ENCODE measurements at regions not wholly inside any gene's neighbourhood (a gene's known extent, or its start where the extent isn't known, plus 50 kb on each side); places are given as distances from the start of the nearest gene placed in this dataset.

DNA sequence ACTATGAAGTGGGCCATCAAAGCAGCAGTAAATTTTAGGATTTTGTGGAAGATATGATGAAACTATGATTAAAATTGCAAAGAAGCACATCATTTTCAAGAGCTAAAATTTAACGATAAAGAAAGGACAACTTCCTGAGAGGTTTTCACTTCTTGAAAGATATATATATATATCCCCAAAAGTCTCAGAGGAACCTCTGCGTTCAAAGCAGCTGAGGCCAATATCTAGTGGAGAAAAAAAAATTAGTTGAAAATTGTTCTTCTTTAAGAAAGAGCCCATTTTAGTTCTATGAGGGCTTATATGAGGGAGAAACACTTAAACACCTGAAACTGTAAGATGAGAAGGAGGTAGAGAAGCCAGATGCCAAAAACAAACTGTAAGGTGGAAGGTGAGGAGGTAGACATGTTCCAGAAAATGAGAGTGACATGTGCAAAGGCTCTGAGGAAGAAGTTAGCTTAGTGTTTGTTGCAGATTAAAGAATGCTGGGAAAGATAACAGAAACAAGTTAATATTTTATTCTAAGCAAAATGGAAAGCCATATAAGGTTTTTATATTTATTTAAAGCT lies 72.9 kb upstream of the VRK2 start:
- H3K9ac ChIP-seq (ENCODE audit: low read length) = no peak overlapping the region
- H3K27me3 ChIP-seq (ENCODE audit: insufficient read depth, low read length) = no peaks in the 10 kb centered on the region
- H2BK120ac ChIP-seq (ENCODE audit: insufficient read depth, low read length, poor library complexity) = no peak overlapping the region
- no peak overlapping the region for H3K14ac ChIP-seq (ENCODE audit: low read length)
- no peak overlapping the region for H3K23ac ChIP-seq (ENCODE audit: low read length)
- no peak overlapping the region for H2BK5ac ChIP-seq (ENCODE audit: low read depth, low read length, poor library complexity)
- no peak overlapping the region for H3K4me3 ChIP-seq (ENCODE audit: low read depth, low read length)
- no peak for DNase-seq
- H3K4me1 ChIP-seq (ENCODE audit: control insufficient read depth in 1 of 2, insufficient read depth in 2 of 2, low read length in 2 of 2) = no peaks in the 10 kb centered on the region
- no peak overlapping the region for H3K27ac ChIP-seq (ENCODE audit: low read depth, low read length)
- no peaks in the 10 kb centered on the region for H3K79me2 ChIP-seq (ENCODE audit: control insufficient read depth, insufficient read depth, low read length, poor library complexity)
- H3K18ac ChIP-seq (ENCODE audit: low read length) = no peak overlapping the region
- H3K79me1 ChIP-seq (ENCODE audit: low read length) = no peaks in the 10 kb centered on the region
- no peak overlapping the region for H2AFZ ChIP-seq (ENCODE audit: insufficient read depth, low read length, poor library complexity)
- no CpG with 5 or more reads among the region's 2 CpGs for WGBS (ENCODE audit: extremely low coverage, insufficient coverage, insufficient read length)
- H3K36me3 ChIP-seq (ENCODE audit: control insufficient read depth in 1 of 2, insufficient read depth in 2 of 2, low read length in 2 of 2) = no peaks in the 10 kb centered on the region
- H4K12ac ChIP-seq (ENCODE audit: low read depth, low read length) = no peak overlapping the region
- H2BK12ac ChIP-seq (ENCODE audit: low read length) = no peak overlapping the region
- H3K4me2 ChIP-seq (ENCODE audit: low read length) = no peak overlapping the region
- no peak overlapping the region for H2AK5ac ChIP-seq (ENCODE audit: low read length)
- no peaks in the 10 kb centered on the region for H3K9me3 ChIP-seq (ENCODE audit: insufficient read depth, low read depth, low read length)
- no peak overlapping the region for H3K4ac ChIP-seq (ENCODE audit: low read depth, low read length)
- no peak overlapping the region for H4K8ac ChIP-seq (ENCODE audit: low read depth, low read length)
- H4K91ac ChIP-seq (ENCODE audit: low read depth, low read length) = no peak overlapping the region

DNA sequence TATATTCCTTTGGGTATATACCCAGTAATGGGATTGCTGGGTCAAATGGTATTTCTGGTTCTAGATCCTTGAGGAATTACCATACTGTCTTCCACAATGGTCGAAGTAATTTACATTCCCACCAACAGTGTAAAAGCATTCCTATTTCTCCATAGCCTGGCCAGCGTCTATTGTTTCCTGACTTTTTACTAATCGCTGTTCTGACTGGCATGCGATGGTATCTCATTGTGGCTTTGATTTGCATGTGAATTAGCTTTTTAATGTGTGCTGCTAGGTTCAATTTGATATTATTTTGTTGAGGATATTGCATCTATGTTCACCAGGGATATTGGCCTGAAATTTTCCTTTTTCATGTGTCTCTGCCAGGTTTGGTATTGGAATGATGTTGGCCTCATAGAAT lies 67.4 kb upstream of the VRK2 start:
- no peaks in the 10 kb centered on the region for H3K27me3 ChIP-seq (ENCODE audit: insufficient read depth, low read length)
- H2AK5ac ChIP-seq (ENCODE audit: low read length) = no peak overlapping the region
- H2BK5ac ChIP-seq (ENCODE audit: low read depth, low read length, poor library complexity) = no peak overlapping the region
- no peak overlapping the region for H3K9ac ChIP-seq (ENCODE audit: low read length)
- H4K12ac ChIP-seq (ENCODE audit: low read depth, low read length) = no peak overlapping the region
- H3K18ac ChIP-seq (ENCODE audit: low read length) = no peak overlapping the region
- no peak overlapping the region for H2AFZ ChIP-seq (ENCODE audit: insufficient read depth, low read length, poor library complexity)
- H3K4me1 ChIP-seq (ENCODE audit: control insufficient read depth in 1 of 2, insufficient read depth in 2 of 2, low read length in 2 of 2) = no peaks in the 10 kb centered on the region
- no peak overlapping the region for H3K4ac ChIP-seq (ENCODE audit: low read depth, low read length)
- no peaks in the 10 kb centered on the region for H3K79me1 ChIP-seq (ENCODE audit: low read length)
- H2BK120ac ChIP-seq (ENCODE audit: insufficient read depth, low read length, poor library complexity) = no peak overlapping the region
- no peaks in the 10 kb centered on the region for H3K36me3 ChIP-seq (ENCODE audit: control insufficient read depth in 1 of 2, insufficient read depth in 2 of 2, low read length in 2 of 2)
- no peak overlapping the region for H2BK12ac ChIP-seq (ENCODE audit: low read length)
- no peak overlapping the region for H3K4me3 ChIP-seq (ENCODE audit: low read depth, low read length)
- H3K9me3 ChIP-seq (ENCODE audit: insufficient read depth, low read depth, low read length) = no peaks in the 10 kb centered on the region
- no peak overlapping the region for H4K91ac ChIP-seq (ENCODE audit: low read depth, low read length)
- no peaks in the 10 kb centered on the region for H3K79me2 ChIP-seq (ENCODE audit: control insufficient read depth, insufficient read depth, low read length, poor library complexity)
- H3K14ac ChIP-seq (ENCODE audit: low read length) = no peak overlapping the region
- no peak overlapping the region for H3K23ac ChIP-seq (ENCODE audit: low read length)
- no peak overlapping the region for H3K4me2 ChIP-seq (ENCODE audit: low read length)
- H3K27ac ChIP-seq (ENCODE audit: low read depth, low read length) = no peak overlapping the region
- no peak overlapping the region for H4K8ac ChIP-seq (ENCODE audit: low read depth, low read length)
- no peak for DNase-seq
- WGBS (ENCODE audit: extremely low coverage, insufficient coverage, insufficient read length) = no CpG with 5 or more reads among the region's 4 CpGs

DNA sequence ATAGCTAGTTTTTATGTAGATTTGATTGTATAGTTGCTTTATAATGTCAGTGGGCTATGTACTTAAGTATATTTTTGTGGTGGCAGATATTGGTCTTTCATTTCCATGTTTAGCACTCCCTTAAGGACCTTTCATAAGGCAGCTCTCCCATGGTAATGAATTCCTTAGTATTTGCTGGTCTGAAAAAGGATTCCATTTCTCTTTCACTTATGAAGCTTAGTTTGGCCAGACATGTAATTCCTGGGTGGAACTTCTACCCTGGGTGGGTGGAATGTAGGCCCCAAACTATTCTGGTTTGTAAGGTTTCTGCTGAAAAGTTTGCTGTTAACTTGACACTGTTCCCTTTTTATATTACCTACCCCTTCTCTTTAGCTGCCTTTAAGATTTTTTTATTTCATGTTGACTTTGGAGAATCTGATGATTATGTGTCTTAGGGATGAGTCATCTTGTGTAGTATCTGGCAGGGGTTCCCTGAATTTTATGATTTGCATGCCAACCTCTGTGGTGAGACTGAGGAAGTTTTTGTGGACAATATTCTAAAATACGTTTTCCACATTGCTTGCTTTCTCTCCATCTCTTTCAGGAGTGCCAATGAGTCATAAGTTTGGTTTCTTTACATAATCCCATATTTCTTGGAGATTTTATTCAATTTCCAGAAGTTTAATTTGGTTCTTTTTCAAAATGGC lies 65.4 kb upstream of the VRK2 start:
- Histone ChIP-seq H3K79me2 (ENCODE audit: control insufficient read depth, insufficient read depth, low read length, poor library complexity) (no peaks in the 10 kb centered on the region), H3K9me3 (ENCODE audit: insufficient read depth, low read depth, low read length) (no peaks in the 10 kb centered on the region), H4K8ac (ENCODE audit: low read depth, low read length) (no peak overlapping the region), H3K36me3 (ENCODE audit: control insufficient read depth in 1 of 2, insufficient read depth in 2 of 2, low read length in 2 of 2) (no peaks in the 10 kb centered on the region), H3K27ac (ENCODE audit: low read depth, low read length) (no peak overlapping the region), H2BK12ac (ENCODE audit: low read length) (no peak overlapping the region), H3K9ac (ENCODE audit: low read length) (no peak overlapping the region), H2BK120ac (ENCODE audit: insufficient read depth, low read length, poor library complexity) (no peak overlapping the region), H3K4me3 (ENCODE audit: low read depth, low read length) (no peak overlapping the region), H2AFZ (ENCODE audit: insufficient read depth, low read length, poor library complexity) (no peak overlapping the region), H4K91ac (ENCODE audit: low read depth, low read length) (no peak overlapping the region), H3K79me1 (ENCODE audit: low read length) (no peaks in the 10 kb centered on the region), H3K4me2 (ENCODE audit: low read length) (no peak overlapping the region), H3K4ac (ENCODE audit: low read depth, low read length) (no peak overlapping the region), H4K12ac (ENCODE audit: low read depth, low read length) (no peak overlapping the region), H3K23ac (ENCODE audit: low read length) (no peak overlapping the region), H3K18ac (ENCODE audit: low read length) (no peak overlapping the region), H2AK5ac (ENCODE audit: low read length) (no peak overlapping the region), H3K27me3 (ENCODE audit: insufficient read depth, low read length) (no peaks in the 10 kb centered on the region), H3K14ac (ENCODE audit: low read length) (no peak overlapping the region), H2BK5ac (ENCODE audit: low read depth, low read length, poor library complexity) (no peak overlapping the region), H3K4me1 (ENCODE audit: control insufficient read depth in 1 of 2, insufficient read depth in 2 of 2, low read length in 2 of 2) (no peaks in the 10 kb centered on the region)
- no peak for DNase-seq
- no CpG with 5 or more reads among the region's 1 CpG for WGBS (ENCODE audit: extremely low coverage, insufficient coverage, insufficient read length)

GRCh38 chr2:57987835-57988573 lies 58.6 kb upstream of the VRK2 start:
- no peaks in the 10 kb centered on the region for H3K4me1 ChIP-seq (ENCODE audit: control insufficient read depth in 1 of 2, insufficient read depth in 2 of 2, low read length in 2 of 2)
- H3K4ac ChIP-seq (ENCODE audit: low read depth, low read length) = no peak overlapping the region
- H4K8ac ChIP-seq (ENCODE audit: low read depth, low read length) = no peak overlapping the region
- H3K14ac ChIP-seq (ENCODE audit: low read length) = no peak overlapping the region
- H3K4me3 ChIP-seq (ENCODE audit: low read depth, low read length) = no peak overlapping the region
- no peaks in the 10 kb centered on the region for H3K9me3 ChIP-seq (ENCODE audit: insufficient read depth, low read depth, low read length)
- H3K18ac ChIP-seq (ENCODE audit: low read length) = no peak overlapping the region
- H2BK12ac ChIP-seq (ENCODE audit: low read length) = no peak overlapping the region
- no peaks in the 10 kb centered on the region for H3K79me2 ChIP-seq (ENCODE audit: control insufficient read depth, insufficient read depth, low read length, poor library complexity)
- H4K91ac ChIP-seq (ENCODE audit: low read depth, low read length) = no peak overlapping the region
- no peak overlapping the region for H2BK5ac ChIP-seq (ENCODE audit: low read depth, low read length, poor library complexity)
- H3K9ac ChIP-seq (ENCODE audit: low read length) = no peak overlapping the region
- H2BK120ac ChIP-seq (ENCODE audit: insufficient read depth, low read length, poor library complexity) = no peak overlapping the region
- no peak overlapping the region for H3K4me2 ChIP-seq (ENCODE audit: low read length)
- no peak overlapping the region for H3K27ac ChIP-seq (ENCODE audit: low read depth, low read length)
- no peak for DNase-seq
- no peak overlapping the region for H2AK5ac ChIP-seq (ENCODE audit: low read length)
- H4K12ac ChIP-seq (ENCODE audit: low read depth, low read length) = no peak overlapping the region
- no peaks in the 10 kb centered on the region for H3K79me1 ChIP-seq (ENCODE audit: low read length)
- no peak overlapping the region for H3K23ac ChIP-seq (ENCODE audit: low read length)
- no peaks in the 10 kb centered on the region for H3K36me3 ChIP-seq (ENCODE audit: control insufficient read depth in 1 of 2, insufficient read depth in 2 of 2, low read length in 2 of 2)
- no peaks in the 10 kb centered on the region for H3K27me3 ChIP-seq (ENCODE audit: insufficient read depth, low read length)
- no peak overlapping the region for H2AFZ ChIP-seq (ENCODE audit: insufficient read depth, low read length, poor library complexity)
